ENCODE measurements at regions not wholly inside any gene's neighbourhood (a gene's known extent, or its start where the extent isn't known, plus 50 kb on each side); places are given as distances from the start of the nearest gene placed in this dataset.

DNA sequence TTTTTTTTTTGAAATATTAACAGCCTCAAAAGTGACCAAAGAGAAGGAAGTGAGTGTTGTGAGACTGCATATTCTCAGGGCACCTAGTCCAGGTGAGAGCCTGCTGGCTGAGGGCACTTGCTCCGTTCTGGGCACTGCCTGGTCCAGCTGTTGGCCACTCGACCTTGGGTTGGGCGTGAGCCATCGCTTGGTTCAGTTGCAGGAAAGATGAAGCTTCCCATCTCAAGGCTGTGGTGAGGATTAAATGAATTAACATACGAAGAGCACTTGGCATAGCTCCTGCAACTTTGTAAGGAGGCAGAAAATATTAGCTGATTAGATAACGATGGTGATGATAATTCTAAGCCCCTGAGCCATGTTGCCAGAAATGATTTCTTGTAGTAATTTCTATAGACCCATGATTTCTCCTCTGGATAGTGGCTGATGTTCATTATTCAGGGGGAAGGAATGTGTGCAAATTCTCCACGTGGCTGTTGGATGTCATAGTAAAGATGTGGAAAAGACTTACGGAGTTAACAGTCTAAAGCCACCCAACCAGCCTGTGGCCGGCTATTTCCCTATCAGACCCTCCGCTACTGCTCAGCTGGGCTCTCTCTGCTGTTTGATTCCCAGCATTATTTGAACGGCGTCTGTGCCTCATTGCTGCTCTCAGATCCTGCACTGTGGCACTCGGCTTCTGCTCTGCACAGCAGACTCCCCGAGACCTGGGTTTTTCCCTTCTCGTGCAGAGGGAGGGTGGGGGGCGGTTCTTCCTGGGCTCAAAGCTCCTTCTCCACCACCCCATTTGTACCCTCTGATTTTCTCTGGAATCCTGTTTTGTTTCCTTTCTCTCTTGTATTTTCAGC lies 221.1 kb downstream of the GALR1 start:
- Histone ChIP-seq H3K9me2 (ENCODE audit: insufficient read depth) (no peaks in the 10 kb centered on the region), H3K27me3 (replicated peaks; ENCODE audit: insufficient read depth) (no peaks in the 10 kb centered on the region), H3K9me3 (ENCODE audit: low read depth) (no peaks in the 10 kb centered on the region), H2AFZ (no peak overlapping the region), H3K9ac (no peak overlapping the region), H3K36me3 (ENCODE audit: low read depth) (no peaks in the 10 kb centered on the region), H3F3A (ENCODE audit: insufficient read depth) (no peaks in the 10 kb centered on the region), H3K79me2 (ENCODE audit: insufficient read depth) (no peaks in the 10 kb centered on the region), H3K27ac (no peak overlapping the region), H3K4me1 (ENCODE audit: insufficient read depth) (no peaks in the 10 kb centered on the region), H3K4me2 (ENCODE audit: unreplicated experiment) (no peak overlapping the region), H3K4me3 (no peak overlapping the region), H4K20me1 (ENCODE audit: insufficient read depth) (no peaks in the 10 kb centered on the region)
- no peak for TF ChIP-seq EZH2phosphoT487 (IDR thresholded peaks at IDR 0.05; ENCODE audit: insufficient read depth, low read depth)
- no peak for TF ChIP-seq EZH2 (IDR thresholded peaks at IDR 0.05; ENCODE audit: insufficient read depth, poor library complexity, severe bottlenecking)
- WGBS, 2 experiments (ENCODE audit: low coverage in 1 of 2, low lambda C conversion rate in 2 of 2, missing lambda C conversion rate in 2 of 2), result 25 to 35% methylated on average over 16 of the region's 16 CpGs
- DNase-seq, result no peak
- in situ Hi-C loops (cut with MboI), result no loop called here

DNA sequence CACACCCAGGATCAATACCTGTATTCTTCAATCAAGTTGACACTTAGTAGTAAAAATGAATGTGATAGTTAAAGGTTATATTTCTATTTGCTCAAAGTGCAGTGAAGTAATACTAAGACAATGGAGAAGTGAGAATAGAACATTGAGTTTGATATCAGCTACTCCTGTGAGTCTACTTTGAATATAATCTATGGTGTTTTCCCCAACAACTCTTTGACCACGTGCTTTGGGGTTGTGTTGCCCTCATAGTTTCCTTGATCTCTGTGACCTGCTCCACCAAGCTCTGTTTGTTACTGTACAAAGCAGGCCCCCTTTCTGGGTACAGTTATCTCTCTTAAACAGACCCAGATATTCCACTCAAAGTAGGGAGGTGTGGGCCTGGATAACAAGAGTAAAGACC lies 222.9 kb downstream of the GALR1 start:
- Histone ChIP-seq H3K4me1 (ENCODE audit: insufficient read depth) (no peaks in the 10 kb centered on the region), H3K4me3 (no peak overlapping the region), H3K9me2 (ENCODE audit: insufficient read depth) (no peaks in the 10 kb centered on the region), H3K9ac (no peak overlapping the region), H3K27ac (no peak overlapping the region), H3F3A (ENCODE audit: insufficient read depth) (no peaks in the 10 kb centered on the region), H3K27me3 (replicated peaks; ENCODE audit: insufficient read depth) (no peaks in the 10 kb centered on the region), H4K20me1 (ENCODE audit: insufficient read depth) (no peaks in the 10 kb centered on the region), H2AFZ (no peak overlapping the region), H3K79me2 (ENCODE audit: insufficient read depth) (no peaks in the 10 kb centered on the region), H3K4me2 (ENCODE audit: unreplicated experiment) (no peak overlapping the region), H3K36me3 (ENCODE audit: low read depth) (no peaks in the 10 kb centered on the region), H3K9me3 (ENCODE audit: low read depth) (no peaks in the 10 kb centered on the region)
- WGBS, 2 experiments (ENCODE audit: low coverage in 1 of 2, low lambda C conversion rate in 2 of 2, missing lambda C conversion rate in 2 of 2), result 27 to 43% methylated on average over 1 of the region's 1 CpG
- no peak for DNase-seq
- no peak for TF ChIP-seq EZH2 (IDR thresholded peaks at IDR 0.05; ENCODE audit: insufficient read depth, poor library complexity, severe bottlenecking)
- TF ChIP-seq EZH2phosphoT487 (IDR thresholded peaks at IDR 0.05; ENCODE audit: insufficient read depth, low read depth), result no peak
- in situ Hi-C loops (cut with MboI), result no loop called here

DNA sequence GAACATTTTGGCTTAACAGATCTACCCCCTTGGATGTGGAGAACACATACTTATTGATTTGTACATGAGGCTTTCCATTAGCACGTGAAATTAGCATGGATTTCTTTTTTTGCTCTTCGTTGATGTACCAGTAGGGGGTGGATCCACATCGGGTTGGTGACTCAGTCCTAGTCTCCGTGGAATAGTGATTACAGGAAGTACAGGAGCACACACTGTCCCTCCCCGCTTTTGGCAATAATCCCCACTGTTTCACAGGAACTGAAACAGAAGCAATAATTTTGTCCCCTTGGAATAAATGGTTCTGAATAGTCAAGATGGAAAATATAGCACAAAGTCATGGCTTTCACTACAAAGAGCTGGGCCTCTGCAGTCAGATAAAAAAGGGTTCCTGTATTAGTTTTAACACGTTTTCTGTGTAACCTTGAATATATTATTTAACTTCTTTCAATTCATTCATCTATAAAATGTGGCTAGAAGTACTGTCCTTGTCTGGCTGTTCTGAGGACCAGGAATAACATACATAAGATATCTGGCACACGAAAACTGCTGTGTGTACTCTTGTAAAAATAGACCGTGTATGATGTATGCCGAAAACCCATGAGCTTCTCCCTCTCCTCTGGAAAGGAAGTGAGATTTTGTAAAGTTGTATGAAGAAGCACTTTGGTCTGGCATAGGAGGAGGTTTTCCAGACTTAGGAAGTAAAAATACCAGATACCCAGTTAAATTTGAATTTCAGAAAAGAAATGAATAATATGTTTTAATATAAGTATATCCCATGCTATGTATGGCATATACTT lies 229.2 kb downstream of the GALR1 start:
- H3F3A ChIP-seq (ENCODE audit: insufficient read depth), result no peaks in the 10 kb centered on the region
- TF ChIP-seq EZH2 (IDR thresholded peaks at IDR 0.05; ENCODE audit: insufficient read depth, poor library complexity, severe bottlenecking), result no peak
- no peak for TF ChIP-seq EZH2phosphoT487 (IDR thresholded peaks at IDR 0.05; ENCODE audit: insufficient read depth, low read depth)
- H4K20me1 ChIP-seq (ENCODE audit: insufficient read depth), result no peaks in the 10 kb centered on the region
- no peak overlapping the region for H3K9ac ChIP-seq
- H3K4me3 ChIP-seq, result no peak overlapping the region
- H3K4me1 ChIP-seq (ENCODE audit: insufficient read depth), result no peaks in the 10 kb centered on the region
- in situ Hi-C loops (cut with MboI), result no loop called here
- no peaks in the 10 kb centered on the region for H3K79me2 ChIP-seq (ENCODE audit: insufficient read depth)
- H3K27me3 ChIP-seq (replicated peaks; ENCODE audit: insufficient read depth), result no peaks in the 10 kb centered on the region
- H3K9me3 ChIP-seq (ENCODE audit: low read depth), result no peaks in the 10 kb centered on the region
- H3K9me2 ChIP-seq (ENCODE audit: insufficient read depth), result no peaks in the 10 kb centered on the region
- H3K36me3 ChIP-seq (ENCODE audit: low read depth), result no peaks in the 10 kb centered on the region
- no peak overlapping the region for H3K4me2 ChIP-seq (ENCODE audit: unreplicated experiment)
- WGBS, 2 experiments (ENCODE audit: low coverage in 1 of 2, low lambda C conversion rate in 2 of 2, missing lambda C conversion rate in 2 of 2), result 13 to 17% methylated on average over 9 of the region's 9 CpGs
- no peak for DNase-seq
- no peak overlapping the region for H3K27ac ChIP-seq
- no peak overlapping the region for H2AFZ ChIP-seq

GRCh38 chr18:77481541-77481940 lies 231.9 kb downstream of the GALR1 start:
- no peak overlapping the region for H3K4me3 ChIP-seq
- no peak overlapping the region for H2AFZ ChIP-seq
- H3K79me2 ChIP-seq (ENCODE audit: insufficient read depth), result no peaks in the 10 kb centered on the region
- H4K20me1 ChIP-seq (ENCODE audit: insufficient read depth), result no peaks in the 10 kb centered on the region
- no peak overlapping the region for H3K4me2 ChIP-seq (ENCODE audit: unreplicated experiment)
- no peaks in the 10 kb centered on the region for H3K9me2 ChIP-seq (ENCODE audit: insufficient read depth)
- no peaks in the 10 kb centered on the region for H3K36me3 ChIP-seq (ENCODE audit: low read depth)
- no peaks in the 10 kb centered on the region for H3K27me3 ChIP-seq (replicated peaks; ENCODE audit: insufficient read depth)
- in situ Hi-C loops (cut with MboI), result no loop called here
- DNase-seq, result no peak
- 76 to 77% methylated on average over 3 of the region's 3 CpGs for WGBS, 2 experiments (ENCODE audit: low coverage in 1 of 2, low lambda C conversion rate in 2 of 2, missing lambda C conversion rate in 2 of 2)
- TF ChIP-seq EZH2 (IDR thresholded peaks at IDR 0.05; ENCODE audit: insufficient read depth, poor library complexity, severe bottlenecking) (no peak), EZH2phosphoT487 (IDR thresholded peaks at IDR 0.05; ENCODE audit: insufficient read depth, low read depth) (no peak)
- no peaks in the 10 kb centered on the region for H3K4me1 ChIP-seq (ENCODE audit: insufficient read depth)
- H3K27ac ChIP-seq, result no peak overlapping the region
- H3F3A ChIP-seq (ENCODE audit: insufficient read depth), result no peaks in the 10 kb centered on the region
- H3K9me3 ChIP-seq (ENCODE audit: low read depth), result no peaks in the 10 kb centered on the region
- no peak overlapping the region for H3K9ac ChIP-seq
